NCI-H1694 (cell line): ENCODE measurements at regions not wholly inside any gene's neighbourhood (a gene's known extent, or its start where the extent isn't known, plus 50 kb on each side); places are given as distances from the start of the nearest gene placed in this dataset.

Experiments used
- DNase-seq: peaks from one replicate; lab custom pipeline; 2025; lab: John Stamatoyannopoulos, UW

DNA sequence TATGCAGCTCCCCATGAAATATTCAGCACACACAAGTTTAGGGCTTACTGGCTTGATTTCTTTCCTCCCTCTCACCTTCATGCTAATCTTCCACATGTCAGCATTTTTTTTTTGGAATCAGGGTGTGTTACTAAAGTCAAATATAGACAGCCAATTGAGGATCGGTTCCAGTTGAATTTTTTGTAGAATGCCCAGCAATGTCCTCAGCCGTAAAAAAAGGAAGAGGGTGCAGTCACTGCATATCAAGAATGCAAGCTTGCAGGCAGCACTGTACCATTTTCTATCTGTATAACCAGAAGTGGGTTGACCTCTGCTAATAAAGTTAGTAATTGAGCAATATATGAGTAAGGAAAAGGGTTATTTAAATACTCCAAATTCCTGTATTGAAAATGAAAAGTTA lies 51.4 kb upstream of the CHMP2B start:
- DNase-seq = no peak

DNA sequence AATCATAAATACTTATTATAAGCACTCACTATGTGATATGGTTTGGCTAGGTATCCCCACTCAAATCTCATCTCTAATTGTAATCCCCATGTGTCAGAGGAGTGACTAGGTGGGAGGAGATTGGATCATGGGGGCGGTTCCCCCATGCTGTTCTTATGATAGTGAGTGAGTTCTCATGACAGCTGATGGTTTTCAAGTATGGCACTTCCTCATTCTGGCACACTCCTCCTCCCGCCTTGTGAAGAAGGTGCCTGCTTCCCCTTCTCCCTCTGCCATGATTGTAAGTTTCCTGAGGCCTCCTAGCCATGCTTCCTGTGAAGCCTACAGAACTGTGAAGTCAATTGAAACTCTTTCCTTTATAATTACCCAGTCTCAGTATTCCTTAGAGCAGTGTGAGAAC lies 53.3 kb upstream of the CHMP2B start:
- DNase-seq = no peak

DNA sequence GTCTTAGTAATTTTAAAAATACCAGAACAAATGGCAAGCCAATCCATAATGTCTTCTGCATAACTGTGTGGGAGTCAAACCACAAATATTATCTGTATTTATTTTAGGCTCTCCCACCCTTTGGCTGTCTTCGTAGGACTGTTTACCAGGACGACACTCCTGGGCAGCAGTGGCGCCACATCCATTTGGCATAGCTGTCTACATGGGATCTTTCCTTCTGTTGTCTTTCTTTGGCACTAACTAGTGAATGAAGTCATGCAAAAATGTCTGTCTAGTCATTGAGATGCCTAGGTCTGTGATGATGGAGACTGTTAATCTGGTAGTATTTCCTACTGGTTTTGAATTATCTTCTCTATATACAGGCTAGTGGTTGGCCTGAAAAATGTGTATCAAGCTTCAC lies 54.0 kb upstream of the CHMP2B start:
- no peak for DNase-seq

DNA sequence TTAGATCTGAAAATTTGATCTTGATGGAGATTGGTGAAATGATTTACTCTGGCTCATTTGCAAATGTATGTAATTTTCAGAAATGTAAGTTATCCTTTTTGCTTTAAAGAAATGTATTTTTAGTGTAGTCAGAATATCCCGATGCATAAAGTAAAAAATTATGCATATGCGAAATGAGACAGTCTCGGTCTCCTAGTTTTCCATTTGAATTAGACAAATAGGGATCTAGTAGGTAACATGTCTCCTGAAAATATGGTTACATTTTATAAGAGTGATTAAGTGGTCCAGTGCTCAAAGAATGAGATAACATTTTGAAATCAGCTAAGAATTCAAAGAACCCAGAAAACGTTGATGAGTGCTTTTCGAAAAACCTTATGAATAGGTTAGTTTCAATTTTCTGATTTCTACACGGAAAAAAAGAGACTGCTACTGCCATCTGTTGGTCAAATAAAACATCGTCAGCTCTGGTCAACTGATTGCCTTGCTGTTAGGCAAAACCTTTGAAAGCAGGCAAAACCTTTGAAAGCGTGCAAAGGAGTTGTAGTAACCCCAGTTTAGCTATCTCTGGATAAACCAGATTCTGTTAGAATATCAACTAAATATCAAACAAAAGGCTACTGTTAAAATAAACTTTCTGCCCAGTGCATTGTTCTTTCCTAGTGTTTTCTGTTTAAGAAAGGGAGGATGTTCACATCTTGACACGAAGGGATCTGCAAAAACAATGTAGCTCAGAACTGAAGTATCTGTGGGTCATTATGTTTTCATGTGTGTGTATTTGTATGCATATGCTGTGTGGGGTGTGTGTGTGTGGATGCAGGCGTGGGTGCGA lies 59.3 kb upstream of the CHMP2B start:
- peak; percentile 17 for DNase-seq

DNA sequence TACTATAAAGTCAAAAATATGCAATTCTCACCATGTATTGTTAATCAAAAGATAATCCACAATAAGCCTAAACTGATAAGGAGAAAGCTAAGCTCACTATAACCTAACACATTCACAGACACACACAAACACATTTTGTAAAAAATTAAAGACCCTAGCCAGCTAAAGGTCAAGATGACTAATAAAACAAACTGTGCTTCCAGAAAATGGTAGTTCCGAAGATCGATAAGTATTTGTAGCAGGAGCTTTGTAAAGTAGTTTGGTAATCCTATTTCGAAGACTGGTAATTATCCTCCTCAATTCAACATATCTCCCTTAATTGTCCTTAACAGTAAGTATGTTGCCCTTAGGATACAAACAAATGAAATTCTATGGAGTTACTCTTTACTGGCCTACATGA lies 62.9 kb upstream of the CHMP2B start:
- DNase-seq = no peak

DNA sequence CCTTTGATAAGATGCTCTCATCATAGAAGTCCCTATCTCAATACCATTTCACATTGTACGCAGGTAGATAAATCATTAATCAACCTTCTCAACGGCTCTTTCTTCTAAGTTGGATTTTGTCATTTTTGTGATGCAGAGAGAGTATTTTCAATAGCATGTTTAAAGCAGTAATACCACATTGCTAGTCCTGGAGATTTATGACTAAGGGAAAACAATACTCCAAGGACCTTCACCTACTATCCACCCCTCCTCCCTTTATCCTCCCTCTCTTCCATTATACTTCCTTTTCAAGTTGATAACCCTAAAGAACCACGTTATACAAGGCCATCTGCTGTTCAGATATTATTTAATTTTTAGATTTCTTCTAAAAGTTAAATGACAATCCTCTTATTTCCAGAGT lies 65.3 kb upstream of the CHMP2B start:
- no peak for DNase-seq

DNA sequence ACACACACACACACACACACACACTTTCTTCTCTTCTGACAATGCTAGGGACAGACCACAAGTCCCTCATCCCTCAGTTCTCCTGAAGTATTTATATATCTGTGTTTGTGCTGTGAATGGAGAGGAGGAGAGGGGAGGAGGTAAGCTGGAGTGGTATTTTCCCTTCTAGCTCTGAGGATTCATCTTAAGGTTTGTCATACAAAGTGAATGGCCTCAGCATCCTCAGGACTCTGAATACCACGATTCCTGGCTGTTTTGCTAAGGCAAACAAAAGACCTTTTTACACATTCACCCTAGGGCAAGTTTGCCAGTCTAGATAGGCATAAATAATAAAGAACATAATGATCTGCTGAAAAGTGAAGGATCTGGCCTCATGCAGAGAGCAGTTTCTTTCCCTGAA lies 65.7 kb upstream of the CHMP2B start:
- DNase-seq = no peak

DNA sequence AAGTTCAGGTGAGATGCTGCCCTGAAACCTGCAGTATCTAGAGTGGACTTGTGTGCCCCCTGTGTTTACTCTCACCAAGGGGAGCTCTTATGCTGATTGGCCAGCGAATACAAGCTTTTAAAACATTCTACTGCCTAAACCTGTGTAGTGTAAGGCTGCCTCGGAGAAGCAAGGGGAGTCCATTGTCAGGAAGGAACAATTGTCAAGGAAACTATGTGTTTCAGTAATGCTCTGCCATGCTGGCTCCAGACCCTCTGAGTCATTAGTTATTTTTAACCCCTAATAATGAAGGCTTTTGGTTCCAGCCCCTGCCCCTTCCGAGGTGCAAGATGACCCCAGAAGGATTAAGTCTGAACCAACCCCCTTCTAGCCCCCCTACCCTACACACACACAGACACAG lies 66.1 kb upstream of the CHMP2B start:
- DNase-seq = no peak

DNA sequence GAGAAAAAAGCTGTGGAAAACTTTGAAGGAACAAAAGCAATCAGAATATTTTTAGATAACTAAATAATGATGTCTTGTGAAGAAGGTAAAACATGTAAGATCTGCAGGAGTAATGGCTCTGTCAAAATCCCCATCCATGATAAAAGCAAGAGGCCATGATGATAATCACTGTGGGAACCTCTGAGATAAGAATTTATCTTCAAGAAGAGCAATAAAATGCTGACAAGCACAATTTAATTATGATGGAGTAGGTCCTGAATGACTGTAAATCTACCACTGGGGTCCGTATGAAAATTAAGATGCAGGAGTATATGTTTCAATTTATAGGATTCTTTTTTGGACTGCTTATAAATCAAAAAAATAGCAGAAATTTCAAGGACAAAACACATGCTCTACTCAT lies 68.3 kb upstream of the CHMP2B start:
- DNase-seq = no peak

DNA sequence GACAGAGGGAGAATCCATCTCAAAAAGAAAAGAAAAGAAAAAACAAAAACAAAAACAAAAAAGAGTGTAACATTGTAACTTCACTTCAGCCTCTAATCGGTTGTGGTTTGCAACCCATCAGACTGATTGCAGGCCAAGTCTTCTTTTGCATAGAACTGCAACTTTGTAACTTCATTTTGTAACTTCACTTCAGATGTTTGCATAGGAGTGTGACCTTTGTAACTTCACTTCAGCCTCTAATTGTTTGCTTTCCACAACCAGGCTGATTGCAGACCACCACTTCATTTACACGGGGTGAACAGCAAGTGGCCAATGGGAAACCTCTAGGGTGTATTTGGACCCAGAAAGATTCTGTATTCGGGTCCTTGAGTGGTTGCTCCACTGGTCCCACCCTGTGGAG lies 79.1 kb upstream of the CHMP2B start:
- no peak for DNase-seq

DNA sequence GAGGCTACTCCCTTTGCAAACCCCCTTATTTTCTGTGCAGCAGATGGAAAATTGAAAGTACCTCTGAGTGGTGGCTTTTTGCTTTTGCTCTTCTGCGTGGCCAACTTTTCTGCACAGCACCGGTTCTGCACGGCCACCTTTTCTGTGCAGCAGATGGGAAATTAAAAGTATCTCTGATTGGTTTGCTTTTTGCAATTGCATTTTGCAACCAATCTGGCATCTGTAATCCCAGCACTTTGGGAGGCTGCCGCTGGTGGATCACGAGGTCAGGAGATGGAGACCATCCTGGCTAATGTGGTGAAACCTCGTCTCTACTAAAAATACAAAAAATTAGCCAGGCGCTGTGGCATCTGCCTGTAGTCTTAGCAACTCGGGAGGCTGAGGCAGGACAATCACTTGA lies 79.5 kb upstream of the CHMP2B start:
- no peak for DNase-seq

DNA sequence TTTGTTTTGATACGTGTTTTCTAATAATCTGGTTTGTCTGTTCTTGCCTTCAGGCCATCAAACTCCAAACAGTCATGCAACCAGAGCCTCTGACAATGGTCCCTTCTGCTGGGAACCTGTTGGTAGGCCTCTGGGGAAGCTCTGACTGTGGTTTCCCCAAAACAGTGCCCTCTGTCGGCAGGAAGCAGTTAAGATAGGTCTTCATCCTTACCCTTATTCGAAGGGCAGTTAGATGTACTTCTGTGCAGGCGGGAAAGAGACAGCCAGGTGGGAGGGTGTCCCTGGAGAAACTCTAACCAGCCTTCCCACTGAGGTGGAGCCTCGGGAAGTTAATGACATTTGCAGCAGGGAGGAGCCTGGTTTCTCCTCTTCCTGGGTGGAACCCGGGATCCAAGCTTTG lies 81.6 kb upstream of the CHMP2B start:
- DNase-seq = no peak

DNA sequence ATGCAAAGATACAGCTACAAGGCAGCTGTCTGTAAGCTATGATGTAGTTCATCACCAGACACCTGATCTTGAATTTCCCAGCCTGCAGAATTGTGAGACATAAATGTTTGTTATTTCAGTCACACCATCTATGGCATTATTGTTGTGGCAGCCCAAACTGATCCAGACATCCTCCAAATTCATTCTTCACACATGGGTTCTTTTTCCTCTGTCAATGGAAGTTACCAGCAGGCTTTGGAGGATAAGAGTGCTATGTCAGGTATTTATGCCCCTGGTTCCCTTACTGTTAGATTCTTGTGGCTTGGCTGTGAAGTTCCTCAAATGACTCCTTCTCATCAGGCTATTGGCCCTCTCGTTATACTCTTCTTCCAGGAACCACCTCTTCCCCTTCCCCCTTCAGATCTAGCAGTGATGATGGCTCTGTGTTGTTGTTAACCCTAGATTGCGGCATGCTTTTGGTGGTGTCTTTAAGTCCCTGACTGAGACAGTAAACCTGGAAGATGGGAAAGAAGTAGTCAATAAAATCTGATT lies 91.0 kb upstream of the CHMP2B start:
- no peak for DNase-seq

DNA sequence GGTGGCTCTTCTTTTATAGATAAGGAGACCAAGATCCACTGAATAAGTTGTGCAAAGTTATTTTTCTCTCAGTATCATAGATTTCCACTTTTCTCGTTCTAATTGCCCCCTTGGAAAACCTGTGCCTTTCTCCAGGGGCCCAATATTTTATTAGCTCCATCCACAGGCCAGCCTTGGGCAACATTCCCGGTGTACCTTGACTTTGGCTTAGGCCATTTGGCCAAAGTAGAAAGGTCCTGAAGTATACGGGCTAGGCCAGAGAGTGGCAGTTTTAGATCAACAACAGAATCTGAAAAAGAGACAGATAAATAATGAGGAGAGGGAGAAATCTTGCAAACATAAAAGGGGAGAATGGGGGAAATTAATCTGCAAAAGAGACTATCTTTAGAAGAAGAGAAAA lies 91.7 kb upstream of the CHMP2B start:
- no peak for DNase-seq

DNA sequence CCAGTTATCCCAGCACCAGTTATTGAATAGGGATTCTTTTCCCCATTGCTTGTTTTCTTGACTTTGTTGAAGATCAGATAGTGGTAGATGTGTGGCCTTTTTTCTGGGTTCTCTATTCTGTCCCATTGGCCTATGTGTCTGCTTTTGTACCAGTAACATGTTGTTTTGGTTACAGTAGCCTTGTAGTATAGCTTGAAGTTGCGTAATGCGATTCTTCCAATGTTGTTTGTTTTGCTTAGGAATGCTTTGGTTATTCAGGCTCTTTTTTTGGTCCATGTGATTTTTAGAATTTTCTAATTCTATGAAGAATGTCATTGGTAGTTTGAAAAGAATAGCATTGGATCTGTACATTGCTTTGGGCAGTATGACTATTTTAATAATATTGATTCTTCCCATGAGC lies 94.3 kb upstream of the CHMP2B start:
- no peak for DNase-seq

DNA sequence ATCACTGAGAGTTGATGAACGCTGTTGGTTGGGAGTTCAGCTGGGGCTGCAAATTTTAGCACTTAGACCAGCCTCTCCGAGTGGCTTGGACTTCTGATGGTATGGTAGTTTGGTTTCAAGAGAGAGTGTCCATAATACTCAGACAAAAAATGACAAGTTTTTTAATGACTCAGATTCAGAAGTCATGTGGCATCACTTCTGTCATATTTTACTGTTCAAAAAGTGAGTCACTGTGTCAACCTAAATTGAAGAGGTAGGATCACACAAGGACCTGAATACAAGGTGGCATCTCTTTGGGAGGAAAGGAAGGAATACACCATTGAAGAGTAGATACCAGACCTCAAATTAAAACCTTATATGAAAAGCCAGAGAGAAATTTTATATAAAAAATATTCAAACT lies 99.1 kb upstream of the CHMP2B start:
- DNase-seq = no peak

DNA sequence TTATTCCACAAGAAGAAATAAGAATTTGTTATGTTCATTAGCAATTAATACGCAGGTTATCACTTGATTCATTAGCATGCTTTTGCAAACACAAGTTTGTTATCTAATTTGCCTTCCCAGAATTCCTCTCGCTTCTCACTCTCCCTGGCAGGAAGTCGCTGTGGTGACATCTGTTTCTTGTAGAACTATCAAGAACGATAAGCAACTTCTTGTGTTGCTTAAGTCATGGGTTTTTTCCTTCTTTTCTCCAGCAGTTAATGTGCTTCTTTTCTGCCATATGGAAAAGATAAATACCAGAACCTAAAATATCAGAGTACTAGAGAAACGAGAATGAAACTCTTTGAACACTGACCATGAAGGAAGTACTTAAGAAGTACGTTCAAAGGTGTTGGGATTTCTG lies 99.8 kb upstream of the CHMP2B start:
- DNase-seq = no peak

DNA sequence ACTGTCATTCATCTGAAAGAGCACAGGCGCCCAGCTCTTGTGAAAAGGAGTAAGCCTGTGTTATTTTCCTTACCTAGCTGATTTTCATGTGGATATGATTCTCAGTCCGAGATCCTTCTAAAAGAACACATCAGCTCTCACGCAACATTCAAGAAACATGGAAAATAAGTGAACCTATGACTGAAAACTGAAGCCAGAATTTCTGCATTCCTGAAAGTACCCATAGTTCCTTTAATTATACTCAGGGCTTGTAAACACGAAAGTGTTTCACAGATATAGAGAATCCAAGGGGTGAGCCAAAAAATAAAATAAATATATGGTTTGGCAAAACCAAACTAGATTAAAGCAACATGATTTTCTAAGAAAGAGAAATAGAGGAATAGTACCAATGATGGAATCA lies 100.8 kb upstream of the CHMP2B start:
- no peak for DNase-seq

DNA sequence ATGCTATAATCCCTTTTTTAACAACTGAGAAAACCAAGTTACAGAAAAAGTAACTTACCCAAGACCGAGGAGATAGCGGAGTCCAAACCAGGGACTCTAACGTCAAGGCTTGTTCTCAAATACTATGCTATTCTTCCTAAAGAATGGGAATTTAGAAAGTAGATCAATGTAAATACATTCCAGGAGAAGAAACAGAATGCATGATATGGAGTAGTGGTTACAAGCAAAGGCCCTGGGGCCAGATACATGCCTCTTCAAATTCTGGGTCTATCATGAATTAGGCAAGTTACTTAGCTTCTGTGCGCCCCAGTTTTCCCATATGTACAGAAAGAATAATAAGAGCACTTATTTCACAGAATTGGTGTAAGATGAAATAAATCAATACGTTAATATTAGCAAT lies 102.0 kb upstream of the CHMP2B start:
- DNase-seq = no peak

DNA sequence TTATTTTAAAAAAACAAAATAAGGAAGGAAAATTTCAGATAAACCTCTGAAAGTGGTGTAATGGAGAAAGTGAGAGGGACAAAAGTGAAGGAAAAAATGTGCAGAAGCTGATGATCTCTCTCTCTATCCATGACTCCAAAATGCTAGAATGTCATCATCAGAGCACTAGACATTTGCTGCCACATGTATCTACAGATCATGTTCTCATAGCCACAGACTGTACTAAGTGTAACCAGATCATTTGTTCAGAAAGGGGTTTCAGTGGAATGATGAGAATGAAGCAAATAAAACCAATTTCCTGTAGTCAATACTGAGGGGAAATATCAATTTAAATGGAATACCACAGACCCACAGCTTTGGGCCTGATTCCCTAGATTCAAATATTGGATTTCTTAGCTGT lies 104.3 kb upstream of the CHMP2B start:
- no peak for DNase-seq

DNA sequence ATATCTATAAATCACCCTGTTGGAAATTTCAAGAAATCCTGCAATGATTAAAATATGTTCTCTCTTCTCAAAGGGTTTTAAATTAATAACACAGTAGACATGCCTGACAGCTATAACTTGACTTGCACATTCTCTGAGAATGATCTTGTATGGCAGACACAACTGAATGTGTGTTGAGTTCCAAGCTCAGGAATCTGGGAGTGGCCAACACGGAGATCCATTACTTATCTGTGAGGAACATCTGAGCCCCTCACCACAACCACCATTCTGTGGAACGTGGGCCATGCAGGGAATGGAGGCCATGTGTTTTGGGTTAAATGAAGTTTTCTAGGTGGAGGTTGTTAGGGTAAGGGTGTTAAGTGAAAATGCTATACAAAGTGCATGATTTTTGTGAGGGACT lies 105.3 kb upstream of the CHMP2B start:
- DNase-seq = no peak

DNA sequence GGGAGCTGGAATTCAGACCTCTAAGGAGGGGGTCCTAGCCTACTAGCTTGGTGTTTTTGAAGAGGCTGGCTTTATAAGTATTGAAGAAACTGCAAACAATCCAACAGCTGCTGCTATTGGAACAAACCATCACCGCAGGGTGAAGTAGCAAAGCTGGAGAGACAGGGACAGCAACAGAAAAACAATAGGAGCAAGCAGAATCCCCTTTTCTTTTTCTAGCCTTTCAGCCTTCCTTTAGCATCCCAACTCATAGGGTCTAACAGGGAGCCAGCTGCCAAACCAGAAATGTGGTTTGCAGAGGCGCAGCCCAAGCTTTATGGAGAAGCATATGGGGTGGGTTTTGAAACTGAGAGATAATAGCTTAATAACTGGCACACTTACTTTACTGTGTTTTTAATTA lies 106.2 kb upstream of the CHMP2B start:
- DNase-seq = peak; percentile 17

DNA sequence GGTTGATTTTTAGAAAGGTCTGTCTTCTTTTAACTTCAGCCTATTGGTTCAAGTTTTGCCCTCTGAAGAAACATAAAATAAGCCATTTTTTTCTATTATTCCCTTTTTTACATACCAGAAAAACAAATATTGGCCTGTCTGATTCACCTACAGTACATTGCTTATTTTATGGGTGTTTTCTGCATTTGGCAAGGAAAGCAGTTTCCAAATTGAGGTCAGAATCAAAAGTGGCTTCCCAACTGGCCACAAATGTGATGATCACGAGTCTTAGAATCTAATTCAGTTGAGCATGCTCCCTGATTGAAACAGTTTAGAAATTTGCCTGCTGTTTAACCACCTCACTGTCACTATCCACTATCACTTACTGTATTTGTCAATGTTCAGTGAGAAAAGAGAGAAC lies 106.9 kb upstream of the CHMP2B start:
- no peak for DNase-seq

DNA sequence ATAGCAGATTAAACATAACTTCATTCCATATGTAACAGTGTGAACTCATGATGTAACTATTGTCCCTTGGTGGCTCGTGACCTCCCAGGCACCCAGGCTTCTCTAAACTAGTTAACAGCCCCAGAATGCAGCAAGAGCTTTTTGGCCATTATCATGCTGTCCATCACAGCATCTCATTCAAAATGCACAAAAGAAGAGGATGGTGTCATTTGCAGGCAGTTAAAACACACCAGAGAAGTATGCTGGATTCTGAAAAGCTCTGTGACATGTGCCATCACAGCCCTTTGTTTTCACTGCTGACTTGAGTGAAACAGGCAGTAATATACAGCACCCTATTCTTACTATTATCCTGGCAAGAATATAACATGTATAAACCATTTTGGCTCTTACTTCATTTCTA lies 117.6 kb upstream of the CHMP2B start:
- DNase-seq = no peak
